ENCODE measurements at regions not wholly inside any gene's neighbourhood (a gene's known extent, or its start where the extent isn't known, plus 50 kb on each side); places are given as distances from the start of the nearest gene placed in this dataset.

- Histone ChIP-seq H3F3A (ENCODE audit: low read depth) (no peaks in the 10 kb centered on the region), H3K4me2 (ENCODE audit: low read depth, low read length, poor library complexity, severe bottlenecking) (no peak overlapping the region), H3K27me3 (ENCODE audit: insufficient read depth, low read length, poor library complexity, severe bottlenecking) (no peaks in the 10 kb centered on the region), H3K4me1 (ENCODE audit: insufficient read depth, low read length, poor library complexity, severe bottlenecking) (no peaks in the 10 kb centered on the region), H3K9me2 (replicated peaks; ENCODE audit: low read depth, low read length) (no peaks in the 10 kb centered on the region), H3K36me3 (ENCODE audit: insufficient read depth, low read length) (no peaks in the 10 kb centered on the region), H2AFZ (ENCODE audit: low read length) (no peak overlapping the region), H4K20me1 (ENCODE audit: insufficient read depth, low read length, poor library complexity, severe bottlenecking) (no peaks in the 10 kb centered on the region), H3K4me3 (ENCODE audit: low read length, poor library complexity, severe bottlenecking) (no peak overlapping the region), H3K79me2 (ENCODE audit: insufficient read depth, low read length) (no peaks in the 10 kb centered on the region), H3K9ac (ENCODE audit: low read depth, low read length, poor library complexity, severe bottlenecking) (no peak overlapping the region), H3K9me3 (ENCODE audit: insufficient read depth, low read depth, low read length) (no peaks in the 10 kb centered on the region)
- no peak for TF ChIP-seq EZH2phosphoT487 (IDR thresholded peaks at IDR 0.05; ENCODE audit: borderline replicate concordance)
- no peak for TF ChIP-seq CTCF (conservative IDR thresholded peaks at IDR 0.05; ENCODE audit: low read length)
These were observed 453.8 kb downstream of the DOK5 start for GRCh38 chr20:54929191-54929590.

- no peak overlapping the region for H3K4me2 ChIP-seq (ENCODE audit: low read depth, low read length, poor library complexity, severe bottlenecking)
- H3K4me3 ChIP-seq (ENCODE audit: low read length, poor library complexity, severe bottlenecking) = no peak overlapping the region
- H3K9ac ChIP-seq (ENCODE audit: low read depth, low read length, poor library complexity, severe bottlenecking) = no peak overlapping the region
- no peak overlapping the region for H2AFZ ChIP-seq (ENCODE audit: low read length)
- H3K4me1 ChIP-seq (ENCODE audit: insufficient read depth, low read length, poor library complexity, severe bottlenecking) = no peaks in the 10 kb centered on the region
- H3K27me3 ChIP-seq (ENCODE audit: insufficient read depth, low read length, poor library complexity, severe bottlenecking) = no peaks in the 10 kb centered on the region
- no peaks in the 10 kb centered on the region for H3F3A ChIP-seq (ENCODE audit: low read depth)
- no peaks in the 10 kb centered on the region for H3K79me2 ChIP-seq (ENCODE audit: insufficient read depth, low read length)
- TF ChIP-seq CTCF (conservative IDR thresholded peaks at IDR 0.05; ENCODE audit: low read length) = no peak
- no peak for TF ChIP-seq EZH2phosphoT487 (IDR thresholded peaks at IDR 0.05; ENCODE audit: borderline replicate concordance)
- no peaks in the 10 kb centered on the region for H4K20me1 ChIP-seq (ENCODE audit: insufficient read depth, low read length, poor library complexity, severe bottlenecking)
- H3K9me3 ChIP-seq (ENCODE audit: insufficient read depth, low read depth, low read length) = no peaks in the 10 kb centered on the region
- H3K9me2 ChIP-seq (replicated peaks; ENCODE audit: low read depth, low read length) = no peaks in the 10 kb centered on the region
- H3K36me3 ChIP-seq (ENCODE audit: insufficient read depth, low read length) = no peaks in the 10 kb centered on the region
These were observed 453.2 kb downstream of the DOK5 start for GRCh38 chr20:54928564-54928963.

- TF ChIP-seq EZH2phosphoT487 (IDR thresholded peaks at IDR 0.05; ENCODE audit: borderline replicate concordance) (no peak), CTCF (conservative IDR thresholded peaks at IDR 0.05; ENCODE audit: low read length) (no peak)
- H3K4me1 ChIP-seq (ENCODE audit: insufficient read depth, low read length, poor library complexity, severe bottlenecking) = no peaks in the 10 kb centered on the region
- no peak overlapping the region for H2AFZ ChIP-seq (ENCODE audit: low read length)
- no peaks in the 10 kb centered on the region for H3K79me2 ChIP-seq (ENCODE audit: insufficient read depth, low read length)
- no peaks in the 10 kb centered on the region for H3F3A ChIP-seq (ENCODE audit: low read depth)
- H3K27me3 ChIP-seq (ENCODE audit: insufficient read depth, low read length, poor library complexity, severe bottlenecking) = no peaks in the 10 kb centered on the region
- H4K20me1 ChIP-seq (ENCODE audit: insufficient read depth, low read length, poor library complexity, severe bottlenecking) = no peaks in the 10 kb centered on the region
- H3K9me3 ChIP-seq (ENCODE audit: insufficient read depth, low read depth, low read length) = 0 out of 2 replicates have a peak, but pooled peaks cover 3% of the 10 kb centered on the region
- H3K4me3 ChIP-seq (ENCODE audit: low read length, poor library complexity, severe bottlenecking) = no peak overlapping the region
- no peaks in the 10 kb centered on the region for H3K36me3 ChIP-seq (ENCODE audit: insufficient read depth, low read length)
- H3K9me2 ChIP-seq (replicated peaks; ENCODE audit: low read depth, low read length) = no peaks in the 10 kb centered on the region
- no peak overlapping the region for H3K4me2 ChIP-seq (ENCODE audit: low read depth, low read length, poor library complexity, severe bottlenecking)
- H3K9ac ChIP-seq (ENCODE audit: low read depth, low read length, poor library complexity, severe bottlenecking) = no peak overlapping the region
These were observed 447.2 kb downstream of the DOK5 start for GRCh38 chr20:54922636-54923035.
